ENCODE measurements at regions not wholly inside any gene's neighbourhood (a gene's known extent, or its start where the extent isn't known, plus 50 kb on each side); places are given as distances from the start of the nearest gene placed in this dataset.

GRCh38 chr18:61274416-61274960 is 58.7 kb upstream of the CDH20 start:
- ATAC-seq, result no peak
- ChIA-PET CTCF (no interaction called here), POLR2A (no interaction called here)
- Histone ChIP-seq H3K4me1 (ENCODE audit: control insufficient read depth, insufficient read depth, low read length) (no peaks in the 10 kb centered on the region), H3K27ac (ENCODE audit: low read length) (no peak overlapping the region), H3K4me3 (ENCODE audit: low read depth in 2 of 2, low read length in 2 of 2) (no peak overlapping the region), H3K27me3 (ENCODE audit: control insufficient read depth, insufficient read depth, low read length) (no peaks in the 10 kb centered on the region), H3K36me3 (ENCODE audit: control insufficient read depth, insufficient read depth, low read length) (no peaks in the 10 kb centered on the region), H3K9me3 (ENCODE audit: control insufficient read depth, insufficient read depth, low read depth, low read length) (no peaks in the 10 kb centered on the region)
- BruUV-seq (replicated peaks), result no TSS peak
- in situ Hi-C loops (cut with HindIII; ENCODE audit: low pct_unique_long_range_greater_than_20kb, low sequenced_read_pairs), result no loop called here
- TF ChIP-seq SIN3A (IDR thresholded peaks at IDR 0.05; ENCODE audit: borderline replicate concordance, insufficient read depth, low read depth, low read length), result no peak
- TF ChIP-seq POLR2AphosphoS5 (IDR thresholded peaks at IDR 0.05; ENCODE audit: low read depth, low read length), result no peak
- no peak for TF ChIP-seq REST (IDR thresholded peaks at IDR 0.05; ENCODE audit: insufficient read depth in 1 of 2, low read depth in 2 of 2, low read length in 1 of 2)
- TF ChIP-seq, protein P1, sequence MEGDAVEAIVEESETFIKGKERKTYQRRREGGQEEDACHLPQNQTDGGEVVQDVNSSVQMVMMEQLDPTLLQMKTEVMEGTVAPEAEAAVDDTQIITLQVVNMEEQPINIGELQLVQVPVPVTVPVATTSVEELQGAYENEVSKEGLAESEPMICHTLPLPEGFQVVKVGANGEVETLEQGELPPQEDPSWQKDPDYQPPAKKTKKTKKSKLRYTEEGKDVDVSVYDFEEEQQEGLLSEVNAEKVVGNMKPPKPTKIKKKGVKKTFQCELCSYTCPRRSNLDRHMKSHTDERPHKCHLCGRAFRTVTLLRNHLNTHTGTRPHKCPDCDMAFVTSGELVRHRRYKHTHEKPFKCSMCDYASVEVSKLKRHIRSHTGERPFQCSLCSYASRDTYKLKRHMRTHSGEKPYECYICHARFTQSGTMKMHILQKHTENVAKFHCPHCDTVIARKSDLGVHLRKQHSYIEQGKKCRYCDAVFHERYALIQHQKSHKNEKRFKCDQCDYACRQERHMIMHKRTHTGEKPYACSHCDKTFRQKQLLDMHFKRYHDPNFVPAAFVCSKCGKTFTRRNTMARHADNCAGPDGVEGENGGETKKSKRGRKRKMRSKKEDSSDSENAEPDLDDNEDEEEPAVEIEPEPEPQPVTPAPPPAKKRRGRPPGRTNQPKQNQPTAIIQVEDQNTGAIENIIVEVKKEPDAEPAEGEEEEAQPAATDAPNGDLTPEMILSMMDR (IDR thresholded peaks at IDR 0.05), result no peak
- DNase-seq (ENCODE audit: low read depth, low spot score), result no peak
- intact Hi-C loops (cut with micrococcal nuclease; ENCODE audit: unreplicated experiment), result no loop called here

DNA sequence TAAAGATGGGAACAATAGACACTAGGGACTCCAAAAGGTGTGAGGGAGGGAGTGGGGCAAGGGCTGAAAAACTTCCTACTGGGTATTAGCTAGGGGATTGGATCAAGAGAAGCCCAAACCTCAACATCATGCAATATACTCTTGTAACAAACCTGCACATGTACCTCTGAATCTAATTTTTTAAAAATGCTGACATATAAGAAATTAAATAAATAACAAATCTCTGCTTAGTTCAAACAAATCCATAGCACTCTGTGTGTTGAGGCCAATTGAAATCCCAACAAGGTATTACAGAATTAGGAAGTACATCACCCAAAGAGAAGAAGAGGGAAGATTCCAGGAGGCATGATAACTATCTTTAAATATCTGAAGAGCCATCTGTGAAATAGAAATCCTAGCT is 55.4 kb upstream of the CDH20 start:
- intact Hi-C loops (cut with micrococcal nuclease; ENCODE audit: unreplicated experiment) (no loop called here), in situ Hi-C loops (cut with HindIII; ENCODE audit: low pct_unique_long_range_greater_than_20kb, low sequenced_read_pairs) (no loop called here)
- H3K36me3 ChIP-seq (ENCODE audit: control insufficient read depth, insufficient read depth, low read length), result no peaks in the 10 kb centered on the region
- no peaks in the 10 kb centered on the region for H3K4me1 ChIP-seq (ENCODE audit: control insufficient read depth, insufficient read depth, low read length)
- CTCF ChIA-PET, result no interaction called here
- TF ChIP-seq, protein P1 (IDR thresholded peaks at IDR 0.05), result no peak
- no peak for TF ChIP-seq REST (IDR thresholded peaks at IDR 0.05; ENCODE audit: insufficient read depth in 1 of 2, low read depth in 2 of 2, low read length in 1 of 2)
- no peaks in the 10 kb centered on the region for H3K9me3 ChIP-seq (ENCODE audit: control insufficient read depth, insufficient read depth, low read depth, low read length)
- no peak overlapping the region for H3K27ac ChIP-seq (ENCODE audit: low read length)
- no peak for DNase-seq (ENCODE audit: low read depth, low spot score)
- no TSS peak for BruUV-seq (replicated peaks)
- no peak for ATAC-seq
- POLR2A ChIA-PET, result no interaction called here
- no peak overlapping the region for H3K4me3 ChIP-seq (ENCODE audit: low read depth in 2 of 2, low read length in 2 of 2)
- no peaks in the 10 kb centered on the region for H3K27me3 ChIP-seq (ENCODE audit: control insufficient read depth, insufficient read depth, low read length)
